ENCODE measurements at regions not wholly inside any gene's neighbourhood (a gene's known extent, or its start where the extent isn't known, plus 50 kb on each side); places are given as distances from the start of the nearest gene placed in this dataset.

DNA sequence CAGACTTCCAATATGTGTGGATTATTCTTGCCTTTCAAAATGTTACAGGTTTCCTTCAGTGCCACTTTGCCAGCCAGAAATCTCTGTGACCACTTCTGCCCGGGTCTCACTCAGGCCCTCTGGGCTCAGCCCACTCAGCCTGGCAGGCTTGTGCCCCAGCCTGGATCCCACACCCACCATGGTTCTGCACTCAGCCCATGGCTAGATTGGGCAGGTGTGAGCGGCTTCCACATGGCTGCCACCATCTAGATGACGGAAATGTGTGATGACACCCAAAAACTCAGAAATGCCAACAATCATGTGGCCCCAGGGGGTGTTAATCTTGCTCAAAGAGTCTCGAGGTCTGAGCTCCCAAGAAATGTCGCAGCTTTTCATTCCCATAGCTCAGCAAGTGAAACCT is 1097.5 kb upstream of the SLC39A10 start:
- ChIA-PET CTCF (interaction anchor here (0.7 to 1.7 kb wide), 6 partner anchors 9 to 760 kb away, joined by 3 to 4 read pairs (median 3); no protein-coding TSS in a partner anchor), SMC1A (ENCODE audit: uncharacterized antibody, unreplicated experiment) (interaction anchor here (0.9 to 1.5 kb wide), 5 partner anchors 9 to 761 kb away, joined by 3 to 6 read pairs (median 3); no protein-coding TSS in a partner anchor), RAD21 (ENCODE audit: unreplicated experiment) (interaction anchor here (0.8 to 0.9 kb wide), 2 partner anchors 58 to 308 kb away, joined by 3 to 4 read pairs; no protein-coding TSS in a partner anchor), POLR2A (no interaction called here)
- in situ Hi-C loops (cut with MboI) = no loop called here
- no peak overlapping the region for H3K27ac ChIP-seq (ENCODE audit: control insufficient read depth, insufficient read depth)
- H4K20me1 ChIP-seq (ENCODE audit: control insufficient read depth, insufficient read depth) = no peaks in the 10 kb centered on the region
- H3K9ac ChIP-seq (ENCODE audit: control insufficient read depth, insufficient read depth, low read length) = no peak overlapping the region
- no peak for TF ChIP-seq NR2C1 (IDR thresholded peaks at IDR 0.05)
- TF ChIP-seq CBX5 (IDR thresholded peaks at IDR 0.05; ENCODE audit: low read depth) = no peak
- TF ChIP-seq MXI1 (IDR thresholded peaks at IDR 0.05; ENCODE audit: low read depth, low read length) = no peak
- no peak for TF ChIP-seq SP1 (IDR thresholded peaks at IDR 0.05; ENCODE audit: low read depth, low read length)
- no peak for TF ChIP-seq ZNF274 (IDR thresholded peaks at IDR 0.05; ENCODE audit: insufficient read depth, insufficient read length)
- no peak overlapping the region for H2AFZ ChIP-seq (ENCODE audit: control insufficient read depth, low read depth, low read length)
- intact Hi-C loops (cut with micrococcal nuclease; ENCODE audit: unreplicated experiment) = no loop called here
- no peaks in the 10 kb centered on the region for H3K4me1 ChIP-seq (ENCODE audit: control insufficient read depth, insufficient read depth, low read length)
- ATAC-seq = no peak
- FAIRE-seq = no peak
- 20% methylated on average over 5 of the region's 5 CpGs for WGBS (ENCODE audit: insufficient coverage, insufficient replicate concordance, low lambda C conversion rate, missing lambda C conversion rate)
- no peaks in the 10 kb centered on the region for H3K36me3 ChIP-seq (ENCODE audit: control insufficient read depth in 2 of 2, insufficient read depth in 2 of 2, low read length in 1 of 2)
- H3K4me3 ChIP-seq = no peak overlapping the region
- H3K27me3 ChIP-seq (replicated peaks in 1 of 2; ENCODE audit: control insufficient read depth in 2 of 2, insufficient read depth in 2 of 2, low read length in 1 of 2) = no peaks in the 10 kb centered on the region
- no peaks in the 10 kb centered on the region for H3K79me2 ChIP-seq (ENCODE audit: control insufficient read depth, insufficient read depth, low read length)
- no peak for DNase-seq (ENCODE audit: low read depth, low spot score)
- no TSS peak for BruUV-seq (replicated peaks)
- H3K4me2 ChIP-seq (ENCODE audit: control insufficient read depth, insufficient read depth) = no peak overlapping the region
- H3K9me3 ChIP-seq (replicated peaks; ENCODE audit: control insufficient read depth, insufficient read depth, low read length) = no peaks in the 10 kb centered on the region; the same call in 2 of the 3 replicates

GRCh38 chr2:194557993-194558392 is 1099.0 kb upstream of the SLC39A10 start:
- in situ Hi-C loops (cut with MboI) = no loop called here
- no peak for ATAC-seq
- no peaks in the 10 kb centered on the region for H3K79me2 ChIP-seq (ENCODE audit: control insufficient read depth, insufficient read depth, low read length)
- FAIRE-seq = no peak
- H3K9me3 ChIP-seq (replicated peaks; ENCODE audit: control insufficient read depth, insufficient read depth, low read length) = no peaks in the 10 kb centered on the region; the same call in 2 of the 3 replicates
- no peak overlapping the region for H3K4me3 ChIP-seq
- no peaks in the 10 kb centered on the region for H3K27me3 ChIP-seq (replicated peaks in 1 of 2; ENCODE audit: control insufficient read depth in 2 of 2, insufficient read depth in 2 of 2, low read length in 1 of 2)
- H3K4me2 ChIP-seq (ENCODE audit: control insufficient read depth, insufficient read depth) = no peak overlapping the region
- POLR2A ChIA-PET = no interaction called here
- no peak overlapping the region for H3K27ac ChIP-seq (ENCODE audit: control insufficient read depth, insufficient read depth)
- no peaks in the 10 kb centered on the region for H4K20me1 ChIP-seq (ENCODE audit: control insufficient read depth, insufficient read depth)
- 0% methylated on average over 1 of the region's 1 CpG for WGBS (ENCODE audit: insufficient coverage, insufficient replicate concordance, low lambda C conversion rate, missing lambda C conversion rate)
- H3K4me1 ChIP-seq (ENCODE audit: control insufficient read depth, insufficient read depth, low read length) = no peaks in the 10 kb centered on the region
- SMC1A ChIA-PET (ENCODE audit: uncharacterized antibody, unreplicated experiment) = no interaction called here
- no peak overlapping the region for H3K9ac ChIP-seq (ENCODE audit: control insufficient read depth, insufficient read depth, low read length)
- no peak overlapping the region for H2AFZ ChIP-seq (ENCODE audit: control insufficient read depth, low read depth, low read length)
- CTCF ChIA-PET = interaction anchor here (0.9 to 3.2 kb wide), 3 partner anchors 12 to 52 kb away, joined by 3 to 12 read pairs (median 3); no protein-coding TSS in a partner anchor
- no TSS peak for BruUV-seq (replicated peaks)
- H3K36me3 ChIP-seq (ENCODE audit: control insufficient read depth in 2 of 2, insufficient read depth in 2 of 2, low read length in 1 of 2) = no peaks in the 10 kb centered on the region
- intact Hi-C loops (cut with micrococcal nuclease; ENCODE audit: unreplicated experiment) = no loop called here
- RAD21 ChIA-PET (ENCODE audit: unreplicated experiment) = interaction anchor here (1.2 kb wide), 1 partner anchor 9 kb away, joined by 4 read pairs; no protein-coding TSS in a partner anchor
- DNase-seq (ENCODE audit: low read depth, low spot score) = no peak
- TF ChIP-seq CEBPB (IDR thresholded peaks at IDR 0.05; ENCODE audit: borderline replicate concordance in 1 of 2, low read depth in 2 of 2, low read length in 2 of 2) (no peak), NR2F1 (conservative IDR thresholded peaks at IDR 0.05) (no peak), PAX8 (IDR thresholded peaks at IDR 0.05) (no peak), STAT3 (IDR thresholded peaks at IDR 0.05; ENCODE audit: low read depth, low read length) (no peak), RUNX3 (IDR thresholded peaks at IDR 0.05; ENCODE audit: low read length) (no peak), ZBTB11 (CRISPR knock-in tag; IDR thresholded peaks at IDR 0.05) (no peak), NFYB (IDR thresholded peaks at IDR 0.05; ENCODE audit: insufficient read depth, low read depth, low read length) (no peak), SIN3A (IDR thresholded peaks at IDR 0.05; ENCODE audit: low read depth, low read length) (no peak), NFIC (IDR thresholded peaks at IDR 0.05; ENCODE audit: low read depth, low read length) (no peak), DPF2 (IDR thresholded peaks at IDR 0.05) (no peak), JUNB (IDR thresholded peaks at IDR 0.05) (no peak)

Measured in GM12878 (cell line).